WTC11 (cell line): ENCODE measurements at regions not wholly inside any gene's neighbourhood (a gene's known extent, or its start where the extent isn't known, plus 50 kb on each side); places are given as distances from the start of the nearest gene placed in this dataset.
"Not testable (repeated sequence)": the region's sequence is repeated elsewhere in the genome, so short reads cannot be mapped to it uniquely, and the experiment has no call there.

ENCODE experiments used
- ATAC-seq: fragments of 200-7000 bp; cut with Tn5 transposase; 2 replicates; pipeline ENCODE4 v1.10.0; 2021; ENCODE audit warnings: mild to moderate bottlenecking, moderate library complexity
- CTCF ChIA-PET: fragments of 300-600 bp; sonication (Branson Sonifier 250); formaldehyde crosslinking; loops from one replicate; lab custom pipeline; 2021; ENCODE audit warnings: antibody characterized with exemption; lab: Charles Lee
- POLR2A ChIA-PET: fragments of 350-600 bp; sonication (Branson Sonifier 250); formaldehyde crosslinking; loops from one replicate; lab custom pipeline; 2021; ENCODE audit warnings: antibody characterized with exemption; lab: Charles Lee
- DNase-seq: peaks from one replicate; pipeline ENCODE4 v3.0.0; 2021; ENCODE audit warnings: low spot score
- H3K27ac Mint-ChIP-seq: 2 replicates; pipeline ENCODE4 v1.8.0; 2021; ENCODE audit warnings: mixed read lengths
- H3K27me3 Mint-ChIP-seq: 2 replicates; pipeline ENCODE4 v1.8.0; 2021; ENCODE audit warnings: low read depth, mild to moderate bottlenecking, moderate library complexity, mixed read lengths
- H3K36me3 Mint-ChIP-seq: 2 replicates; pipeline ENCODE4 v1.8.0; 2021; ENCODE audit warnings: mixed read lengths
- H3K4me1 Mint-ChIP-seq: 2 replicates; pipeline ENCODE4 v1.8.0; 2022; ENCODE audit warnings: mixed read lengths
- H3K4me3 Mint-ChIP-seq: 2 replicates; pipeline ENCODE4 v1.8.0; 2021; ENCODE audit warnings: mild to moderate bottlenecking, moderate library complexity, mixed read lengths
- H3K9me3 Mint-ChIP-seq: 2 replicates; pipeline ENCODE4 v1.8.0; 2021; ENCODE audit warnings: mixed read lengths
- ATF1 ChIP-seq: sonication (generic); formaldehyde crosslinking; IDR thresholded peaks from 2 replicates; pipeline ENCODE4 v1.8.1; 2023; ENCODE audit warnings: mild to moderate bottlenecking, moderate library complexity, missing genetic modification reagents
- FOXJ3 ChIP-seq: sonication (generic); formaldehyde crosslinking; IDR thresholded peaks from 2 replicates; pipeline ENCODE4 v1.9.0; 2021; ENCODE audit warnings: missing genetic modification reagents, mild to moderate bottlenecking, borderline replicate concordance
- GRHL2 ChIP-seq: fragments of 250-450 bp; sonication (Bioruptor Pico); IDR thresholded peaks from 2 replicates; pipeline ENCODE4 v1.8.0; 2022; ENCODE audit warnings: mild to moderate bottlenecking, moderate library complexity; ENCODE audit not compliant: insufficient replicate concordance, severe bottlenecking
- JAZF1 ChIP-seq: fragments of 250-450 bp; sonication (Bioruptor Pico); IDR thresholded peaks from 2 replicates; pipeline ENCODE4 v1.9.0; 2021; ENCODE audit warnings: moderate library complexity, mild to moderate bottlenecking, inconsistent platforms
- KAT7 ChIP-seq: sonication (generic); formaldehyde crosslinking; IDR thresholded peaks from 2 replicates; pipeline ENCODE4 v1.8.1; 2023; ENCODE audit warnings: missing genetic modification reagents, mild to moderate bottlenecking, borderline replicate concordance
- NR1H2 ChIP-seq: sonication (generic); formaldehyde crosslinking; IDR thresholded peaks from 2 replicates; pipeline ENCODE4 v1.9.0; 2021; ENCODE audit warnings: mild to moderate bottlenecking, moderate library complexity, missing genetic modification reagents
- SP1 ChIP-seq: sonication (generic); formaldehyde crosslinking; conservative IDR thresholded peaks from 2 replicates; pipeline ENCODE4 v1.8.1; 2022; ENCODE audit warnings: missing genetic modification reagents
- ZNF317 ChIP-seq: sonication (generic); formaldehyde crosslinking; IDR thresholded peaks from 2 replicates; pipeline ENCODE4 v1.8.1; 2023; ENCODE audit warnings: low read depth, mild to moderate bottlenecking, moderate library complexity, missing genetic modification reagents, borderline replicate concordance
- ZNF396 ChIP-seq: fragments of 250-450 bp; sonication (Bioruptor Pico); IDR thresholded peaks from 2 replicates; pipeline ENCODE4 v1.8.0; 2021; ENCODE audit warnings: mild to moderate bottlenecking, moderate library complexity, borderline replicate concordance
- ZNF671 ChIP-seq: fragments of 250-450 bp; sonication (Bioruptor Pico); IDR thresholded peaks from 2 replicates; pipeline ENCODE4 v1.8.0; 2021; ENCODE audit warnings: mild to moderate bottlenecking
- TF ChIP-seq, protein P1 (sequence below): sonication (generic); formaldehyde crosslinking; IDR thresholded peaks from 2 replicates; pipeline ENCODE4 v1.8.0; 2022; ENCODE audit warnings: mild to moderate bottlenecking, missing genetic modification reagents
- TF ChIP-seq, protein P2 (sequence below): sonication (generic); formaldehyde crosslinking; IDR thresholded peaks from 2 replicates; pipeline ENCODE4 v1.8.0; 2023; ENCODE audit warnings: missing genetic modification reagents
- TF ChIP-seq, protein P3 (sequence below): sonication (generic); formaldehyde crosslinking; IDR thresholded peaks from 2 replicates; pipeline ENCODE4 v1.8.1; 2022; ENCODE audit warnings: missing genetic modification reagents, borderline replicate concordance
- TF ChIP-seq, protein P4 (sequence below): fragments of 200-600 bp; IDR thresholded peaks from 2 replicates; pipeline ENCODE4 v1.8.0; 2022; ENCODE audit warnings: antibody characterized with exemption
- TF ChIP-seq, protein P5 (sequence below): fragments of 250-450 bp; sonication (Bioruptor Pico); IDR thresholded peaks from 2 replicates; pipeline ENCODE4 v1.9.0; 2021; ENCODE audit warnings: mild to moderate bottlenecking, borderline replicate concordance

DNA sequence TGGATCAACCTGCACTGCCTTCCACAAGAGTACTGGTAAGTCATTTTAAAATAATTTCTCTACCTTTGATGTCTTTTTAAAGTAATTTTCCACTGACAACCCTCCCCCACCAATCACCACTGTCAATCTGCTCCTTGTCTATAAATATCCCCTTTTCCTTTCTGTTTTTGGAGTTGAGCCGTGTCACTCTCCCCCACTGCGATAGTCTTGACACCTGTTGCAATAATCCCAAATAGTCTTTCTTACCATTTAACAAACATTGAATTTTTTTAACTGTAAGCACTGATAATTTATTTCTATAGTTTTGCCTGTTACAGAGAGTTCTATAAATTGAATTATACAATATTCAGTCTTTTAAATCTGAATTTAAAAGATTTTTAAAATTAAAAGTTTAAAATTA is 420.9 kb downstream of the COL11A1 start (continued):
- TF ChIP-seq, protein P1, sequence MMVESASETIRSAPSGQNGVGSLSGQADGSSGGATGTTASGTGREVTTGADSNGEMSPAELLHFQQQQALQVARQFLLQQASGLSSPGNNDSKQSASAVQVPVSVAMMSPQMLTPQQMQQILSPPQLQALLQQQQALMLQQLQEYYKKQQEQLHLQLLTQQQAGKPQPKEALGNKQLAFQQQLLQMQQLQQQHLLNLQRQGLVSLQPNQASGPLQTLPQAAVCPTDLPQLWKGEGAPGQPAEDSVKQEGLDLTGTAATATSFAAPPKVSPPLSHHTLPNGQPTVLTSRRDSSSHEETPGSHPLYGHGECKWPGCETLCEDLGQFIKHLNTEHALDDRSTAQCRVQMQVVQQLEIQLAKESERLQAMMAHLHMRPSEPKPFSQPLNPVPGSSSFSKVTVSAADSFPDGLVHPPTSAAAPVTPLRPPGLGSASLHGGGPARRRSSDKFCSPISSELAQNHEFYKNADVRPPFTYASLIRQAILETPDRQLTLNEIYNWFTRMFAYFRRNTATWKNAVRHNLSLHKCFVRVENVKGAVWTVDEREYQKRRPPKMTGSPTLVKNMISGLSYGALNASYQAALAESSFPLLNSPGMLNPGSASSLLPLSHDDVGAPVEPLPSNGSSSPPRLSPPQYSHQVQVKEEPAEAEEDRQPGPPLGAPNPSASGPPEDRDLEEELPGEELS (CRISPR knock-in tag) = no peak
- no peak for TF ChIP-seq FOXJ3 (CRISPR knock-in tag)
- no peak for TF ChIP-seq ZNF396 (CRISPR knock-in tag)
- TF ChIP-seq, protein P2, sequence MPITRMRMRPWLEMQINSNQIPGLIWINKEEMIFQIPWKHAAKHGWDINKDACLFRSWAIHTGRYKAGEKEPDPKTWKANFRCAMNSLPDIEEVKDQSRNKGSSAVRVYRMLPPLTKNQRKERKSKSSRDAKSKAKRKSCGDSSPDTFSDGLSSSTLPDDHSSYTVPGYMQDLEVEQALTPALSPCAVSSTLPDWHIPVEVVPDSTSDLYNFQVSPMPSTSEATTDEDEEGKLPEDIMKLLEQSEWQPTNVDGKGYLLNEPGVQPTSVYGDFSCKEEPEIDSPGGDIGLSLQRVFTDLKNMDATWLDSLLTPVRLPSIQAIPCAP (CRISPR knock-in tag) = no peak
- no peak for TF ChIP-seq SP1 (CRISPR knock-in tag)
- TF ChIP-seq ZNF671 (CRISPR knock-in tag) = no peak
- TF ChIP-seq, protein P3, sequence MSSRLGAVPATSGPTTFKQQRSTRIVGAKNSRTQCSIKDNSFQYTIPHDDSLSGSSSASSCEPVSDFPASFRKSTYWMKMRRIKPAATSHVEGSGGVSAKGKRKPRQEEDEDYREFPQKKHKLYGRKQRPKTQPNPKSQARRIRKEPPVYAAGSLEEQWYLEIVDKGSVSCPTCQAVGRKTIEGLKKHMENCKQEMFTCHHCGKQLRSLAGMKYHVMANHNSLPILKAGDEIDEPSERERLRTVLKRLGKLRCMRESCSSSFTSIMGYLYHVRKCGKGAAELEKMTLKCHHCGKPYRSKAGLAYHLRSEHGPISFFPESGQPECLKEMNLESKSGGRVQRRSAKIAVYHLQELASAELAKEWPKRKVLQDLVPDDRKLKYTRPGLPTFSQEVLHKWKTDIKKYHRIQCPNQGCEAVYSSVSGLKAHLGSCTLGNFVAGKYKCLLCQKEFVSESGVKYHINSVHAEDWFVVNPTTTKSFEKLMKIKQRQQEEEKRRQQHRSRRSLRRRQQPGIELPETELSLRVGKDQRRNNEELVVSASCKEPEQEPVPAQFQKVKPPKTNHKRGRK (CRISPR knock-in tag) = no peak
- TF ChIP-seq ATF1 (CRISPR knock-in tag) = no peak
- no peak for TF ChIP-seq JAZF1 (CRISPR knock-in tag)
- TF ChIP-seq NR1H2 (CRISPR knock-in tag) = no peak

DNA sequence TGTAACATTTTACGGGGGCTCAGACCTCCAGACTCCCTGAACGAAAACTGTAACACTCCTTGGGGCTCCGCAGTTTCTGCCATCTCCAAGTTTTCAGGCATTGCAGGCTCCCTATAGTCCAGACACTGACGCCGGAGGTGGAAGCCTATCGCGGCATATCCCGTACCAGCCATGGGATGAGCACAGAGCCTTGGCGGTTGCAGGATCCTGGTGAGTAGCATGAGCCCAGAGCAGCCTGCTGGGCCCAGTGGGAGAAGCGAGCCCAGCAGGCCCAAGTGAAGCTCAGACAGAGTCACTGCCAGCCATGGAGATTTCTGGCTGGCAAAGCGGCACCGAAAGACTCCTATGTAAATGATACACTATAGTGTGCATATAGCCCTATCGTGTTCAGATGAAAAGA is 446.8 kb downstream of the COL11A1 start:
- H3K27ac Mint-ChIP-seq = no peak overlapping the region
- POLR2A ChIA-PET = no interaction called here

DNA sequence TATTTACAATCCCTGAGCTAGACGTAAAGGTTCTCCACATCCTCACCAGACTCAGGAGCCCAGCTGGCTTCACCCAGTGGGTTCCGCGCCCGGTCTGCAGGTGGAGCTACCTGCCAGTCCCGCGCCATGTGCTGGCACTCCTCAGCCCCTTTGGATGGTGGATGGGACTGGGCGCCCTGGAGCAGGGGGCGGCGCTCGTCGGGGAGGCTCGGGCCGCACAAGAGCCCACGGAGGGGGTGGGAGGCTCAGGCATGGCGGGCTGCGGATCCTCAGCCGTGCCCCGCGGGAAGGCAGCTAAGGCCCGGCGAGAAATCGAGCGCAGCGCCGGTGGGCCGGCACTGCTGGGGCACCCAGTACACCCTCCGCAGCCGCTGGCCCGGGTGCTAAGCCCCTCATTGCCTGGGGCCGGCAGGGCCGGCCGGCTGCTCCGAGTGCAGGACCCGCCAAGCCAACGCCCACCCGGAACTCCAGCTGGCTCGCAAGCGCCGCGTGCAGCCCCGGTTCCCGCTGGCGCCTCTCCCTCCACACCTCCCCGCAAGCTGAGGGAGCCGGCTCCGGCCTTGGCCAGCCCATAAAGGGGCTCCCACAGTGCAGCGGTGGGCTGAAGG is 448.3 kb downstream of the COL11A1 start:
- H3K9me3 Mint-ChIP-seq, CTCF ChIA-PET, H3K27ac Mint-ChIP-seq, DNase-seq, POLR2A ChIA-PET, H3K4me3 Mint-ChIP-seq, H3K36me3 Mint-ChIP-seq, H3K27me3 Mint-ChIP-seq, ATAC-seq, H3K4me1 Mint-ChIP-seq: not testable (repeated sequence)

More for the DNA sequence above, 446.8 kb downstream of the COL11A1 start:
- Mint-ChIP-seq H3K4me1 (peaks cover 5% of the 10 kb centered on the region; the same call in 1 of the 2 replicates), H3K9me3 (peaks cover 5% of the 10 kb centered on the region; the same call in 1 of the 2 replicates), H3K36me3 (no peaks in the 10 kb centered on the region), H3K4me3 (no peak overlapping the region), H3K27me3 (no peaks in the 10 kb centered on the region)
- CTCF ChIA-PET = interaction anchor here (0.6 to 0.7 kb wide), 3 partner anchors 239 to 801 kb away, joined by 3 to 6 read pairs (median 3); no protein-coding TSS in a partner anchor
- no peak for ATAC-seq
- TF ChIP-seq, protein P2 (CRISPR knock-in tag) = no peak
- no peak for TF ChIP-seq ZNF317 (CRISPR knock-in tag)
- TF ChIP-seq, protein P4, sequence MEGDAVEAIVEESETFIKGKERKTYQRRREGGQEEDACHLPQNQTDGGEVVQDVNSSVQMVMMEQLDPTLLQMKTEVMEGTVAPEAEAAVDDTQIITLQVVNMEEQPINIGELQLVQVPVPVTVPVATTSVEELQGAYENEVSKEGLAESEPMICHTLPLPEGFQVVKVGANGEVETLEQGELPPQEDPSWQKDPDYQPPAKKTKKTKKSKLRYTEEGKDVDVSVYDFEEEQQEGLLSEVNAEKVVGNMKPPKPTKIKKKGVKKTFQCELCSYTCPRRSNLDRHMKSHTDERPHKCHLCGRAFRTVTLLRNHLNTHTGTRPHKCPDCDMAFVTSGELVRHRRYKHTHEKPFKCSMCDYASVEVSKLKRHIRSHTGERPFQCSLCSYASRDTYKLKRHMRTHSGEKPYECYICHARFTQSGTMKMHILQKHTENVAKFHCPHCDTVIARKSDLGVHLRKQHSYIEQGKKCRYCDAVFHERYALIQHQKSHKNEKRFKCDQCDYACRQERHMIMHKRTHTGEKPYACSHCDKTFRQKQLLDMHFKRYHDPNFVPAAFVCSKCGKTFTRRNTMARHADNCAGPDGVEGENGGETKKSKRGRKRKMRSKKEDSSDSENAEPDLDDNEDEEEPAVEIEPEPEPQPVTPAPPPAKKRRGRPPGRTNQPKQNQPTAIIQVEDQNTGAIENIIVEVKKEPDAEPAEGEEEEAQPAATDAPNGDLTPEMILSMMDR = no peak
- DNase-seq = no peak

DNA sequence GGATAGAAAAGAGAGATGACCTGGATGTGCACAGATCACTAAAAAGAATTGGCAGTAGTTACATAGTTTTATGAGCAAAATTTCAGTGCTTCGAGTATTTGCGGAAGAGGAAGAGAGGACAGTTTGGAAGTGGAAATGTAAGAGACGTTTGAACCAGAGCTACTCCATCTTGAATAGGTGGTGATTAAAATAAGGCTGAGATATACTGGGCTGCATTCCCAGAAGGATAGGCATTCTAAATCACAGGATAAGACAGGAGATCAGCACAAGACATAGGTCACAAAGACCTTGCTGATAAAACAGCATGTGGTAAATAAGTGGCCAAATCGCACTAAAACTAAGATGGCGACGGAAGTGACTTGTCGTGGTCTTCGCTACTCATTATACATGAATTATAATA is 453.3 kb downstream of the COL11A1 start:
- no peak for ATAC-seq
- ChIA-PET POLR2A (no interaction called here), CTCF (no interaction called here)
- Mint-ChIP-seq H3K27me3 (no peaks in the 10 kb centered on the region), H3K9me3 (peaks cover 13% of the 10 kb centered on the region), H3K4me1 (peaks cover 5% of the 10 kb centered on the region; the same call in 1 of the 2 replicates), H3K4me3 (no peak overlapping the region), H3K36me3 (no peaks in the 10 kb centered on the region), H3K27ac (no peak overlapping the region)
- no peak for DNase-seq
- TF ChIP-seq, protein P5, sequence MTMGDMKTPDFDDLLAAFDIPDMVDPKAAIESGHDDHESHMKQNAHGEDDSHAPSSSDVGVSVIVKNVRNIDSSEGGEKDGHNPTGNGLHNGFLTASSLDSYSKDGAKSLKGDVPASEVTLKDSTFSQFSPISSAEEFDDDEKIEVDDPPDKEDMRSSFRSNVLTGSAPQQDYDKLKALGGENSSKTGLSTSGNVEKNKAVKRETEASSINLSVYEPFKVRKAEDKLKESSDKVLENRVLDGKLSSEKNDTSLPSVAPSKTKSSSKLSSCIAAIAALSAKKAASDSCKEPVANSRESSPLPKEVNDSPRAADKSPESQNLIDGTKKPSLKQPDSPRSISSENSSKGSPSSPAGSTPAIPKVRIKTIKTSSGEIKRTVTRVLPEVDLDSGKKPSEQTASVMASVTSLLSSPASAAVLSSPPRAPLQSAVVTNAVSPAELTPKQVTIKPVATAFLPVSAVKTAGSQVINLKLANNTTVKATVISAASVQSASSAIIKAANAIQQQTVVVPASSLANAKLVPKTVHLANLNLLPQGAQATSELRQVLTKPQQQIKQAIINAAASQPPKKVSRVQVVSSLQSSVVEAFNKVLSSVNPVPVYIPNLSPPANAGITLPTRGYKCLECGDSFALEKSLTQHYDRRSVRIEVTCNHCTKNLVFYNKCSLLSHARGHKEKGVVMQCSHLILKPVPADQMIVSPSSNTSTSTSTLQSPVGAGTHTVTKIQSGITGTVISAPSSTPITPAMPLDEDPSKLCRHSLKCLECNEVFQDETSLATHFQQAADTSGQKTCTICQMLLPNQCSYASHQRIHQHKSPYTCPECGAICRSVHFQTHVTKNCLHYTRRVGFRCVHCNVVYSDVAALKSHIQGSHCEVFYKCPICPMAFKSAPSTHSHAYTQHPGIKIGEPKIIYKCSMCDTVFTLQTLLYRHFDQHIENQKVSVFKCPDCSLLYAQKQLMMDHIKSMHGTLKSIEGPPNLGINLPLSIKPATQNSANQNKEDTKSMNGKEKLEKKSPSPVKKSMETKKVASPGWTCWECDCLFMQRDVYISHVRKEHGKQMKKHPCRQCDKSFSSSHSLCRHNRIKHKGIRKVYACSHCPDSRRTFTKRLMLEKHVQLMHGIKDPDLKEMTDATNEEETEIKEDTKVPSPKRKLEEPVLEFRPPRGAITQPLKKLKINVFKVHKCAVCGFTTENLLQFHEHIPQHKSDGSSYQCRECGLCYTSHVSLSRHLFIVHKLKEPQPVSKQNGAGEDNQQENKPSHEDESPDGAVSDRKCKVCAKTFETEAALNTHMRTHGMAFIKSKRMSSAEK = no peak
- TF ChIP-seq GRHL2 (no peak), KAT7 (no peak)
